HEK293 (cell line): ENCODE measurements at regions not wholly inside any gene's neighbourhood (a gene's known extent, or its start where the extent isn't known, plus 50 kb on each side); places are given as distances from the start of the nearest gene placed in this dataset.

Experiments
- CTCF ChIA-PET: fragments of 350-600 bp; formaldehyde crosslinking; extraction: SDS; loops from one replicate; lab custom pipeline; 2021; ENCODE audit warnings: antibody characterized with exemption; lab: Yijun Ruan, JAX
- POLR2A ChIA-PET: fragments of 300-600 bp; formaldehyde crosslinking; extraction: SDS; loops from one replicate; lab custom pipeline; 2020; ENCODE audit warnings: antibody characterized with exemption, inconsistent platforms; lab: Yijun Ruan, JAX
- H3K27ac ChIP-seq: fragments of 200-500 bp; sonication (Bioruptor generic); 2 replicates; pipeline ENCODE4 v1.5.1; 2014; ENCODE audit warnings: low read depth, low read length, control low read depth, inconsistent platforms; ENCODE audit errors: extremely low read depth
- H3K36me3 ChIP-seq, 2 experiments: fragments of 200-500 bp in 1 of 2; sonication (Bioruptor generic) in 1 of 2; 1 replicate in 1 of 2; 2 replicates in 1 of 2; pipeline ENCODE4 v1.5.1; 2014 to 2017; ENCODE audit warnings: inconsistent platforms in 2 of 2, low read length in 2 of 2; ENCODE audit not compliant: control insufficient read depth in 2 of 2, insufficient read depth in 1 of 2
- H3K4me1 ChIP-seq: fragments of 200-500 bp; sonication (Bioruptor generic); 2 replicates; pipeline ENCODE4 v1.5.1; 2014; ENCODE audit warnings: mild to moderate bottlenecking, low read length, inconsistent platforms; ENCODE audit not compliant: control insufficient read depth, insufficient read depth
- H3K4me3 ChIP-seq: 2 replicates; pipeline ENCODE4 v1.5.1; 2011; ENCODE audit warnings: low read depth, mild to moderate bottlenecking, control low read depth, low read length, moderate library complexity
- H3K9me3 ChIP-seq: fragments of 200-500 bp; sonication (Bioruptor generic); 2 replicates; pipeline ENCODE4 v1.5.1; 2014; ENCODE audit warnings: low read depth, low read length, inconsistent platforms; ENCODE audit not compliant: control insufficient read depth, insufficient read depth
- GLIS1 ChIP-seq: fragments of 450-650 bp; formaldehyde crosslinking; IDR thresholded peaks from 2 replicates; pipeline ENCODE4 v1.5.1; 2016; ENCODE audit warnings: missing biosample characterization, missing genetic modification characterization
- ZBTB48 ChIP-seq: fragments of 450-650 bp; formaldehyde crosslinking; IDR thresholded peaks from 2 replicates; pipeline ENCODE4 v1.5.1; 2016; ENCODE audit warnings: missing biosample characterization, missing genetic modification characterization
- ZNF114 ChIP-seq: fragments of 450-650 bp; formaldehyde crosslinking; IDR thresholded peaks from 2 replicates; pipeline ENCODE4 v1.5.0; 2017; ENCODE audit warnings: missing biosample characterization, missing genetic modification characterization
- ZNF184 ChIP-seq: fragments of 450-650 bp; IDR thresholded peaks from 2 replicates; pipeline ENCODE4 v1.5.1; 2018; ENCODE audit warnings: missing biosample characterization, mild to moderate bottlenecking, missing genetic modification characterization
- ZNF19 ChIP-seq: fragments of 450-650 bp; formaldehyde crosslinking; IDR thresholded peaks from 2 replicates; pipeline ENCODE4; 2016; ENCODE audit warnings: missing biosample characterization, missing genetic modification characterization, low read depth
- ZNF223 ChIP-seq: fragments of 450-650 bp; formaldehyde crosslinking; IDR thresholded peaks from 2 replicates; pipeline ENCODE4 v1.5.1; 2016; ENCODE audit warnings: missing biosample characterization, missing genetic modification characterization
- ZNF248 ChIP-seq: fragments of 450-650 bp; formaldehyde crosslinking; IDR thresholded peaks from 2 replicates; pipeline ENCODE4 v1.5.1; 2017; ENCODE audit warnings: missing biosample characterization, missing genetic modification characterization
- ZNF302 ChIP-seq: fragments of 450-650 bp; formaldehyde crosslinking; IDR thresholded peaks from 2 replicates; pipeline ENCODE4 v1.5.1; 2016; ENCODE audit warnings: missing biosample characterization, missing genetic modification characterization, low read depth
- ZNF311 ChIP-seq: fragments of 450-650 bp; formaldehyde crosslinking; IDR thresholded peaks from 2 replicates; pipeline ENCODE4 v1.5.1; 2017; ENCODE audit warnings: missing biosample characterization, missing genetic modification characterization, borderline replicate concordance
- ZNF335 ChIP-seq: fragments of 450-650 bp; formaldehyde crosslinking; conservative IDR thresholded peaks from 2 replicates; pipeline ENCODE4 v1.5.1; 2016; ENCODE audit warnings: missing biosample characterization, missing genetic modification characterization
- ZNF366 ChIP-seq: fragments of 450-650 bp; formaldehyde crosslinking; conservative IDR thresholded peaks from 2 replicates; pipeline ENCODE4 v1.5.1; 2016; ENCODE audit warnings: missing biosample characterization, missing genetic modification characterization
- ZNF510 ChIP-seq: fragments of 450-650 bp; formaldehyde crosslinking; IDR thresholded peaks from 2 replicates; pipeline ENCODE4 v1.5.1; 2018; ENCODE audit warnings: mild to moderate bottlenecking, missing genetic modification characterization, missing biosample characterization; ENCODE audit not compliant: insufficient replicate concordance
- ZNF555 ChIP-seq: fragments of 450-650 bp; formaldehyde crosslinking; conservative IDR thresholded peaks from 2 replicates; pipeline ENCODE4 v1.5.1; 2017; ENCODE audit warnings: missing biosample characterization, mild to moderate bottlenecking, missing genetic modification characterization, inconsistent platforms
- ZNF561 ChIP-seq: fragments of 450-650 bp; IDR thresholded peaks from 2 replicates; pipeline ENCODE4 v1.5.1; 2018; ENCODE audit warnings: missing biosample characterization, missing genetic modification characterization, borderline replicate concordance
- ZNF623 ChIP-seq: fragments of 450-650 bp; formaldehyde crosslinking; IDR thresholded peaks from 2 replicates; pipeline ENCODE4 v1.5.1; 2016; ENCODE audit warnings: missing biosample characterization, missing genetic modification characterization
- ZSCAN30 ChIP-seq: fragments of 450-650 bp; IDR thresholded peaks from 2 replicates; pipeline ENCODE4 v1.5.1; 2018; ENCODE audit warnings: missing biosample characterization, mild to moderate bottlenecking, missing genetic modification characterization, moderate library complexity
- TF ChIP-seq, protein P1 (sequence below): fragments of 450-650 bp; formaldehyde crosslinking; IDR thresholded peaks from 2 replicates; pipeline ENCODE4 v1.5.1; 2017; ENCODE audit warnings: missing biosample characterization, missing genetic modification characterization
- TF ChIP-seq, protein P2 (sequence below): fragments of 450-650 bp; formaldehyde crosslinking; IDR thresholded peaks from 2 replicates; pipeline ENCODE4 v1.5.1; 2016; ENCODE audit warnings: missing biosample characterization, missing genetic modification characterization, low read depth
- TF ChIP-seq, protein P3 (sequence below): fragments of 450-650 bp; formaldehyde crosslinking; conservative IDR thresholded peaks from 2 replicates; pipeline ENCODE4 v1.5.1; 2016; ENCODE audit warnings: low read depth, missing biosample characterization, missing genetic modification characterization
- TF ChIP-seq, protein P4 (sequence below): fragments of 450-650 bp; formaldehyde crosslinking; conservative IDR thresholded peaks from 2 replicates; pipeline ENCODE4 v1.5.1; 2016; ENCODE audit warnings: low read depth, missing biosample characterization, missing genetic modification characterization
- TF ChIP-seq, protein P5 (sequence below): fragments of 450-650 bp; formaldehyde crosslinking; optimal IDR thresholded peaks from 2 replicates; pipeline ENCODE3; 2016; ENCODE audit warnings: missing biosample characterization, mild to moderate bottlenecking, missing genetic modification characterization

DNA sequence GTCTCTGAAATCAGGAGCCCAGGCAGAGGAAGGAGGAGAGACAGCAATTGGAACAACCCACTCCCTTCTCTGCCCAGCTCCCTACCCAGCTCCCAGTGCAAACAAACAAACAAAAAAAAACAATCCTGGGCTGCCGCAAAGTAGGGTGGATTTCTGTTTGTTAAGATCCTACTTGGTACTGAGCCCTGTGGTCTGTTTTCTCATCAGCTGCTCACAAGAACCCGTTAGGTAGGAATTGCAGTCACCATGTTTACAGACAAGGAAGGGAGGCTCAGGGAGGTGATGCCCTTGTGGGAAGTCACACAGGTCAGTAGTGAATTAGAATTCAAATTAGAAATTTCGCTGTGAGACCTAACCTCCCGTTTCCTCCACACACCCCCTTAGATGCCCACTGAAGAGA lies 128.8 kb upstream of the RAD23B start:
- Histone ChIP-seq H3K36me3 (no peaks in the 10 kb centered on the region), H3K4me3 (no peak overlapping the region), H3K4me1 (no peaks in the 10 kb centered on the region), H3K27ac (no peak overlapping the region), H3K9me3 (no peaks in the 10 kb centered on the region)
- ChIA-PET CTCF (no interaction called here), POLR2A (no interaction called here)
- TF ChIP-seq, protein P1, sequence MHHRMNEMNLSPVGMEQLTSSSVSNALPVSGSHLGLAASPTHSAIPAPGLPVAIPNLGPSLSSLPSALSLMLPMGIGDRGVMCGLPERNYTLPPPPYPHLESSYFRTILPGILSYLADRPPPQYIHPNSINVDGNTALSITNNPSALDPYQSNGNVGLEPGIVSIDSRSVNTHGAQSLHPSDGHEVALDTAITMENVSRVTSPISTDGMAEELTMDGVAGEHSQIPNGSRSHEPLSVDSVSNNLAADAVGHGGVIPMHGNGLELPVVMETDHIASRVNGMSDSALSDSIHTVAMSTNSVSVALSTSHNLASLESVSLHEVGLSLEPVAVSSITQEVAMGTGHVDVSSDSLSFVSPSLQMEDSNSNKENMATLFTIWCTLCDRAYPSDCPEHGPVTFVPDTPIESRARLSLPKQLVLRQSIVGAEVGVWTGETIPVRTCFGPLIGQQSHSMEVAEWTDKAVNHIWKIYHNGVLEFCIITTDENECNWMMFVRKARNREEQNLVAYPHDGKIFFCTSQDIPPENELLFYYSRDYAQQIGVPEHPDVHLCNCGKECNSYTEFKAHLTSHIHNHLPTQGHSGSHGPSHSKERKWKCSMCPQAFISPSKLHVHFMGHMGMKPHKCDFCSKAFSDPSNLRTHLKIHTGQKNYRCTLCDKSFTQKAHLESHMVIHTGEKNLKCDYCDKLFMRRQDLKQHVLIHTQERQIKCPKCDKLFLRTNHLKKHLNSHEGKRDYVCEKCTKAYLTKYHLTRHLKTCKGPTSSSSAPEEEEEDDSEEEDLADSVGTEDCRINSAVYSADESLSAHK = no peak
- TF ChIP-seq ZNF335 (tag by site-specific recombination) (no peak), ZNF561 (no peak), GLIS1 (no peak), ZNF366 (tag by site-specific recombination) (no peak), ZNF302 (no peak), ZNF19 (tag by site-specific recombination) (no peak), ZNF311 (tag by site-specific recombination) (no peak), ZBTB48 (tag by site-specific recombination) (no peak), ZNF223 (tag by site-specific recombination) (no peak), ZNF248 (tag by site-specific recombination) (no peak), ZNF114 (tag by site-specific recombination) (no peak), ZNF184 (tag by site-specific recombination) (no peak)
- TF ChIP-seq, protein P2, sequence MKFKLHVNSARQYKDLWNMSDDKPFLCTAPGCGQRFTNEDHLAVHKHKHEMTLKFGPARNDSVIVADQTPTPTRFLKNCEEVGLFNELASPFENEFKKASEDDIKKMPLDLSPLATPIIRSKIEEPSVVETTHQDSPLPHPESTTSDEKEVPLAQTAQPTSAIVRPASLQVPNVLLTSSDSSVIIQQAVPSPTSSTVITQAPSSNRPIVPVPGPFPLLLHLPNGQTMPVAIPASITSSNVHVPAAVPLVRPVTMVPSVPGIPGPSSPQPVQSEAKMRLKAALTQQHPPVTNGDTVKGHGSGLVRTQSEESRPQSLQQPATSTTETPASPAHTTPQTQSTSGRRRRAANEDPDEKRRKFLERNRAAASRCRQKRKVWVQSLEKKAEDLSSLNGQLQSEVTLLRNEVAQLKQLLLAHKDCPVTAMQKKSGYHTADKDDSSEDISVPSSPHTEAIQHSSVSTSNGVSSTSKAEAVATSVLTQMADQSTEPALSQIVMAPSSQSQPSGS (tag by site-specific recombination) = no peak

DNA sequence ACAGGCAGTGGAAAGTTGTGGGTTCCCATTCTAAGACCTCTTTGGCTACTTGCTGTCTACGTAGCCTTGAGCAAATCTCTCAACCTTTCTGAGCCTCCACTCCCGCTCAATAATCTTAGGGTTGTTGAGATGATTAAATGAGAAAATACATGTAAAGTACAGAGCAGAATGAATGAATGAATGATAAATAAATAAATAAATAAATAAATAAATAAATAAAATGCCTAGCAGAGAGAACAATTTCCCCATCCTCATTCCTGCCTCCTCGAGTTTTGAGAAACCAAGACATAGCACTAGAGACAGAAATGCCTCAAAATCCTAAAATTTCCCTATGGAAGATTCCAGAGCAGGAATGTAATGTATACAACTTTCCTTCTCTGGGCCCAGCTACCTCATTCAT lies 128.3 kb upstream of the RAD23B start:
- POLR2A ChIA-PET = no interaction called here
- Histone ChIP-seq H3K27ac (no peak overlapping the region), H3K9me3 (no peaks in the 10 kb centered on the region), H3K4me1 (no peaks in the 10 kb centered on the region), H3K4me3 (no peak overlapping the region), H3K36me3 (no peaks in the 10 kb centered on the region)
- CTCF ChIA-PET = no interaction called here
- peak; percentile 33; the same call in 1 of the 2 replicates for TF ChIP-seq ZNF623
- TF ChIP-seq ZSCAN30 = no peak
- TF ChIP-seq, protein P3, sequence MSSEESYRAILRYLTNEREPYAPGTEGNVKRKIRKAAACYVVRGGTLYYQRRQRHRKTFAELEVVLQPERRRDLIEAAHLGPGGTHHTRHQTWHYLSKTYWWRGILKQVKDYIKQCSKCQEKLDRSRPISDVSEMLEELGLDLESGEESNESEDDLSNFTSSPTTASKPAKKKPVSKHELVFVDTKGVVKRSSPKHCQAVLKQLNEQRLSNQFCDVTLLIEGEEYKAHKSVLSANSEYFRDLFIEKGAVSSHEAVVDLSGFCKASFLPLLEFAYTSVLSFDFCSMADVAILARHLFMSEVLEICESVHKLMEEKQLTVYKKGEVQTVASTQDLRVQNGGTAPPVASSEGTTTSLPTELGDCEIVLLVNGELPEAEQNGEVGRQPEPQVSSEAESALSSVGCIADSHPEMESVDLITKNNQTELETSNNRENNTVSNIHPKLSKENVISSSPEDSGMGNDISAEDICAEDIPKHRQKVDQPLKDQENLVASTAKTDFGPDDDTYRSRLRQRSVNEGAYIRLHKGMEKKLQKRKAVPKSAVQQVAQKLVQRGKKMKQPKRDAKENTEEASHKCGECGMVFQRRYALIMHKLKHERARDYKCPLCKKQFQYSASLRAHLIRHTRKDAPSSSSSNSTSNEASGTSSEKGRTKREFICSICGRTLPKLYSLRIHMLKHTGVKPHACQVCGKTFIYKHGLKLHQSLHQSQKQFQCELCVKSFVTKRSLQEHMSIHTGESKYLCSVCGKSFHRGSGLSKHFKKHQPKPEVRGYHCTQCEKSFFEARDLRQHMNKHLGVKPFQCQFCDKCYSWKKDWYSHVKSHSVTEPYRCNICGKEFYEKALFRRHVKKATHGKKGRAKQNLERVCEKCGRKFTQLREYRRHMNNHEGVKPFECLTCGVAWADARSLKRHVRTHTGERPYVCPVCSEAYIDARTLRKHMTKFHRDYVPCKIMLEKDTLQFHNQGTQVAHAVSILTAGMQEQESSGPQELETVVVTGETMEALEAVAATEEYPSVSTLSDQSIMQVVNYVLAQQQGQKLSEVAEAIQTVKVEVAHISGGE (tag by site-specific recombination) = peak; percentile 46
- TF ChIP-seq ZNF555 (tag by site-specific recombination) = peak; percentile 39
- TF ChIP-seq, protein P4, sequence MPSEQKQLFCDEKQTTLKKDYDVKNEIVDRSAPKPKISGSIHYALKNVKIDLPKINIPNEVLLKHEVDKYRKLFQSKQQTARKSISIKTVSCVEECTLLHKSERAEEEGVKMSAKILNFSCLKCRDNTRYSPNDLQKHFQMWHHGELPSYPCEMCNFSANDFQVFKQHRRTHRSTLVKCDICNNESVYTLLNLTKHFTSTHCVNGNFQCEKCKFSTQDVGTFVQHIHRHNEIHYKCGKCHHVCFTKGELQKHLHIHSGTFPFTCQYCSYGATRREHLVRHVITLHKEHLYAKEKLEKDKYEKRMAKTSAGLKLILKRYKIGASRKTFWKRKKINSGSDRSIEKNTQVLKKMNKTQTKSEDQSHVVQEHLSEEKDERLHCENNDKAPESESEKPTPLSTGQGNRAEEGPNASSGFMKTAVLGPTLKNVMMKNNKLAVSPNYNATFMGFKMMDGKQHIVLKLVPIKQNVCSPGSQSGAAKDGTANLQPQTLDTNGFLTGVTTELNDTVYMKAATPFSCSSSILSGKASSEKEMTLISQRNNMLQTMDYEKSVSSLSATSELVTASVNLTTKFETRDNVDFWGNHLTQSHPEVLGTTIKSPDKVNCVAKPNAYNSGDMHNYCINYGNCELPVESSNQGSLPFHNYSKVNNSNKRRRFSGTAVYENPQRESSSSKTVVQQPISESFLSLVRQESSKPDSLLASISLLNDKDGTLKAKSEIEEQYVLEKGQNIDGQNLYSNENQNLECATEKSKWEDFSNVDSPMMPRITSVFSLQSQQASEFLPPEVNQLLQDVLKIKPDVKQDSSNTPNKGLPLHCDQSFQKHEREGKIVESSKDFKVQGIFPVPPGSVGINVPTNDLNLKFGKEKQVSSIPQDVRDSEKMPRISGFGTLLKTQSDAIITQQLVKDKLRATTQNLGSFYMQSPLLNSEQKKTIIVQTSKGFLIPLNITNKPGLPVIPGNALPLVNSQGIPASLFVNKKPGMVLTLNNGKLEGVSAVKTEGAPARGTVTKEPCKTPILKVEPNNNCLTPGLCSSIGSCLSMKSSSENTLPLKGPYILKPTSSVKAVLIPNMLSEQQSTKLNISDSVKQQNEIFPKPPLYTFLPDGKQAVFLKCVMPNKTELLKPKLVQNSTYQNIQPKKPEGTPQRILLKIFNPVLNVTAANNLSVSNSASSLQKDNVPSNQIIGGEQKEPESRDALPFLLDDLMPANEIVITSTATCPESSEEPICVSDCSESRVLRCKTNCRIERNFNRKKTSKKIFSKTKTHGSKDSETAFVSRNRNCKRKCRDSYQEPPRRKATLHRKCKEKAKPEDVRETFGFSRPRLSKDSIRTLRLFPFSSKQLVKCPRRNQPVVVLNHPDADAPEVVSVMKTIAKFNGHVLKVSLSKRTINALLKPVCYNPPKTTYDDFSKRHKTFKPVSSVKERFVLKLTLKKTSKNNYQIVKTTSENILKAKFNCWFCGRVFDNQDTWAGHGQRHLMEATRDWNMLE (tag by site-specific recombination) = peak; percentile 55; the same call in 1 of the 2 replicates
- TF ChIP-seq, protein P5, sequence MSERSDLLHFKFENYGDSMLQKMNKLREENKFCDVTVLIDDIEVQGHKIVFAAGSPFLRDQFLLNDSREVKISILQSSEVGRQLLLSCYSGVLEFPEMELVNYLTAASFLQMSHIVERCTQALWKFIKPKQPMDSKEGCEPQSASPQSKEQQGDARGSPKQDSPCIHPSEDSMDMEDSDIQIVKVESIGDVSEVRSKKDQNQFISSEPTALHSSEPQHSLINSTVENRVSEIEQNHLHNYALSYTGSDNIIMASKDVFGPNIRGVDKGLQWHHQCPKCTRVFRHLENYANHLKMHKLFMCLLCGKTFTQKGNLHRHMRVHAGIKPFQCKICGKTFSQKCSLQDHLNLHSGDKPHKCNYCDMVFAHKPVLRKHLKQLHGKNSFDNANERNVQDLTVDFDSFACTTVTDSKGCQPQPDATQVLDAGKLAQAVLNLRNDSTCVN = no peak
- TF ChIP-seq ZNF510 (tag by site-specific recombination) = peak; percentile 15
- no peak for TF ChIP-seq ZNF19 (tag by site-specific recombination)
